NT2/D1 (cell line): ENCODE measurements at regions not wholly inside any gene's neighbourhood (a gene's known extent, or its start where the extent isn't known, plus 50 kb on each side); places are given as distances from the start of the nearest gene placed in this dataset.

Experiments
- SUZ12 ChIP-seq: IDR thresholded peaks from 2 replicates; pipeline ENCODE4 v1.6.1; 2011; ENCODE audit not compliant: insufficient read length, insufficient read depth; ENCODE audit errors: extremely low read depth
- YY1 ChIP-seq: IDR thresholded peaks from 2 replicates; pipeline ENCODE4 v1.6.1; 2011; ENCODE audit not compliant: insufficient read length, insufficient read depth

DNA sequence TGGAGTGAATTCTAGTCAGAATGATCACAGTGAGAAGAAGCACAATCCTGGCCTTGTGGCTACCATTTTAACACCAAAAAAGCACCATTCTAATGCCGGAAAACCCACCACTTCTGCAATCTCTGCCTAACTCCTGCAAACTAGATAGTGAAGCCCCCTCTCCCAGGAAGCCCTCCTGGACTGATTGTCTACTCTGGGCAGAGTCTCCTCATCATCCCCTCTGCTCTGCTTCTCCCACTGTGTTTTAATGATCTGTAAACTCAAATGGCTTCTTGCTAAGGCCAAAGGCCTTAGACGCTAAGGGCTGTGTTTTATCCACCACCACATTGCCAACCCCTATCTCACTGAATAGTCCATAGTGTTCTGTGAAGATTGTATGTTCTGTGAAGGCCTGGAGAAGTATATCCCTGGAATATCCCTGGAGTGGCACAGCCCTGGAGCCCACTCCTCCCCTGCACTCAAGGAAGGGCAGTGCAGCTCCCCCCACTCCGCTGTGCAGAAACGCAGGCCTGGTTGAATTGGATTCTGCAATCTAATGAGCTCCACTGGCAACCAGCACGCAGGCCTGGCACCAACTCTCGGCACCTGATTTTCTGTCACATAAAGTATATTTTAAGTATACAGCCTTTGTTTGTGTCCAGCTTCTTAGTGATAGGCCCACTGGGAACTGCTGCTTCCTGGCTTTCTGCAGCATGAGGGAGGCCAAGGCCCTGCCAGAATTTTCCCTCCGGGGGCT lies 126.3 kb downstream of the ATPSCKMT start:
- no peak for TF ChIP-seq YY1
- TF ChIP-seq SUZ12: no peak
